ENCODE measurements at regions not wholly inside any gene's neighbourhood (a gene's known extent, or its start where the extent isn't known, plus 50 kb on each side); places are given as distances from the start of the nearest gene placed in this dataset.
"Not testable (repeated sequence)": the region's sequence is repeated elsewhere in the genome, so short reads cannot be mapped to it uniquely, and the experiment has no call there.

GRCh38 chr5:101338226-101338625 is 435.1 kb upstream of the ST8SIA4 start:
- no peaks in the 10 kb centered on the region for H3K9me3 Mint-ChIP-seq
- no peak overlapping the region for H3K27ac Mint-ChIP-seq
- no peaks in the 10 kb centered on the region for H3K4me1 Mint-ChIP-seq (ENCODE audit: low read depth)
- peaks cover 2% of the 10 kb centered on the region for H3K27me3 Mint-ChIP-seq (ENCODE audit: low read depth)
- no peaks in the 10 kb centered on the region for H3K36me3 Mint-ChIP-seq (ENCODE audit: low read depth)
- intact Hi-C loops (cut with micrococcal nuclease) = no loop called here
- DNase-seq = no peak
- CTCF ChIA-PET = no interaction called here
- no peak overlapping the region for H3K4me3 Mint-ChIP-seq

- H3K9me3 Mint-ChIP-seq = peaks cover 5% of the 10 kb centered on the region
- no peaks in the 10 kb centered on the region for H3K4me1 Mint-ChIP-seq (ENCODE audit: low read depth)
- no peak overlapping the region for H3K4me3 Mint-ChIP-seq
- no peaks in the 10 kb centered on the region for H3K36me3 Mint-ChIP-seq (ENCODE audit: low read depth)
- intact Hi-C loops (cut with micrococcal nuclease) = no loop called here
- peaks cover 2% of the 10 kb centered on the region for H3K27me3 Mint-ChIP-seq (ENCODE audit: low read depth)
- no peak overlapping the region for H3K27ac Mint-ChIP-seq
- CTCF ChIA-PET = no interaction called here
- no peak for DNase-seq
Measured at GRCh38 chr5:101327816-101328215, 424.7 kb upstream of the ST8SIA4 start.

- Mint-ChIP-seq H3K9me3 (peaks cover 5% of the 10 kb centered on the region), H3K4me3 (no peak overlapping the region), H3K4me1 (ENCODE audit: low read depth) (no peaks in the 10 kb centered on the region), H3K27ac (no peak overlapping the region), H3K27me3 (ENCODE audit: low read depth) (peaks cover 2% of the 10 kb centered on the region), H3K36me3 (ENCODE audit: low read depth) (no peaks in the 10 kb centered on the region)
- intact Hi-C loops (cut with micrococcal nuclease) = no loop called here
- DNase-seq = no peak
- CTCF ChIA-PET = no interaction called here
Measured at GRCh38 chr5:101326766-101327165, 423.7 kb upstream of the ST8SIA4 start.

- CTCF ChIA-PET = not testable (repeated sequence)
Measured at GRCh38 chr5:101316401-101316800, 413.3 kb upstream of the ST8SIA4 start.

GRCh38 chr5:101306391-101307137 is 403.5 kb upstream of the ST8SIA4 start:
- intact Hi-C loops (cut with micrococcal nuclease) = no loop called here
- Mint-ChIP-seq H3K9me3 (peaks cover 2% of the 10 kb centered on the region), H3K36me3 (ENCODE audit: low read depth) (no peaks in the 10 kb centered on the region), H3K4me3 (no peak overlapping the region), H3K27ac (no peak overlapping the region), H3K27me3 (ENCODE audit: low read depth) (peaks cover 3% of the 10 kb centered on the region), H3K4me1 (ENCODE audit: low read depth) (no peaks in the 10 kb centered on the region)
- no peak for DNase-seq
- CTCF ChIA-PET = interaction anchor here (0.6 kb wide), 1 partner anchor 532 kb away, joined by 3 read pairs; no protein-coding TSS in a partner anchor

More at GRCh38 chr5:101316401-101316800, 413.3 kb upstream of the ST8SIA4 start:
- DNase-seq; intact Hi-C loops (cut with micrococcal nuclease); H3K4me1 Mint-ChIP-seq (ENCODE audit: low read depth); H3K27ac Mint-ChIP-seq; H3K4me3 Mint-ChIP-seq; H3K27me3 Mint-ChIP-seq (ENCODE audit: low read depth); H3K36me3 Mint-ChIP-seq (ENCODE audit: low read depth); H3K9me3 Mint-ChIP-seq: not testable (repeated sequence)

- no peaks in the 10 kb centered on the region for H3K36me3 Mint-ChIP-seq (ENCODE audit: low read depth)
- intact Hi-C loops (cut with micrococcal nuclease) = no loop called here
- H3K4me1 Mint-ChIP-seq (ENCODE audit: low read depth) = no peaks in the 10 kb centered on the region
- CTCF ChIA-PET = no interaction called here
- no peak overlapping the region for H3K27ac Mint-ChIP-seq
- no peak overlapping the region for H3K4me3 Mint-ChIP-seq
- H3K27me3 Mint-ChIP-seq (ENCODE audit: low read depth) = no peaks in the 10 kb centered on the region
- no peaks in the 10 kb centered on the region for H3K9me3 Mint-ChIP-seq
- no peak for DNase-seq
Measured at GRCh38 chr5:101296477-101296876, 393.4 kb upstream of the ST8SIA4 start.

GRCh38 chr5:101292199-101292598 is 389.1 kb upstream of the ST8SIA4 start:
- H3K27ac Mint-ChIP-seq = no peak overlapping the region
- H3K27me3 Mint-ChIP-seq (ENCODE audit: low read depth) = no peaks in the 10 kb centered on the region
- no peak overlapping the region for H3K4me3 Mint-ChIP-seq
- H3K36me3 Mint-ChIP-seq (ENCODE audit: low read depth) = no peaks in the 10 kb centered on the region
- no peak for DNase-seq
- H3K9me3 Mint-ChIP-seq = no peaks in the 10 kb centered on the region
- CTCF ChIA-PET = no interaction called here
- intact Hi-C loops (cut with micrococcal nuclease) = no loop called here
- no peaks in the 10 kb centered on the region for H3K4me1 Mint-ChIP-seq (ENCODE audit: low read depth)

GRCh38 chr5:101290761-101291160 is 387.7 kb upstream of the ST8SIA4 start:
- H3K27ac Mint-ChIP-seq = not testable (repeated sequence)

GRCh38 chr5:101288633-101289032 is 385.6 kb upstream of the ST8SIA4 start:
- DNase-seq = no peak
- Mint-ChIP-seq H3K4me3 (no peak overlapping the region), H3K9me3 (peaks cover 1% of the 10 kb centered on the region), H3K4me1 (ENCODE audit: low read depth) (no peaks in the 10 kb centered on the region), H3K27me3 (ENCODE audit: low read depth) (no peaks in the 10 kb centered on the region), H3K27ac (no peak overlapping the region), H3K36me3 (ENCODE audit: low read depth) (no peaks in the 10 kb centered on the region)
- intact Hi-C loops (cut with micrococcal nuclease) = no loop called here
- CTCF ChIA-PET = no interaction called here

More at GRCh38 chr5:101290761-101291160, 387.7 kb upstream of the ST8SIA4 start:
- H3K27me3 Mint-ChIP-seq (ENCODE audit: low read depth); H3K36me3 Mint-ChIP-seq (ENCODE audit: low read depth); H3K4me3 Mint-ChIP-seq; intact Hi-C loops (cut with micrococcal nuclease); DNase-seq; H3K9me3 Mint-ChIP-seq; H3K4me1 Mint-ChIP-seq (ENCODE audit: low read depth); CTCF ChIA-PET: not testable (repeated sequence)

- DNase-seq = no peak
- no peak overlapping the region for H3K27ac Mint-ChIP-seq
- H3K4me1 Mint-ChIP-seq (ENCODE audit: low read depth) = no peaks in the 10 kb centered on the region
- CTCF ChIA-PET = no interaction called here
- intact Hi-C loops (cut with micrococcal nuclease) = no loop called here
- H3K27me3 Mint-ChIP-seq (ENCODE audit: low read depth) = peaks cover 2% of the 10 kb centered on the region
- H3K4me3 Mint-ChIP-seq = no peak overlapping the region
- H3K36me3 Mint-ChIP-seq (ENCODE audit: low read depth) = no peaks in the 10 kb centered on the region
- peaks cover 1% of the 10 kb centered on the region for H3K9me3 Mint-ChIP-seq
Measured at GRCh38 chr5:101284736-101285375, 381.8 kb upstream of the ST8SIA4 start.

GRCh38 chr5:101283938-101284337 is 380.9 kb upstream of the ST8SIA4 start:
- H3K4me1 Mint-ChIP-seq (ENCODE audit: low read depth); H3K9me3 Mint-ChIP-seq; H3K27me3 Mint-ChIP-seq (ENCODE audit: low read depth); intact Hi-C loops (cut with micrococcal nuclease); H3K4me3 Mint-ChIP-seq; H3K36me3 Mint-ChIP-seq (ENCODE audit: low read depth); H3K27ac Mint-ChIP-seq; DNase-seq; CTCF ChIA-PET: not testable (repeated sequence)

GRCh38 chr5:101278917-101279316 is 375.8 kb upstream of the ST8SIA4 start:
- Mint-ChIP-seq H3K36me3 (ENCODE audit: low read depth) (no peaks in the 10 kb centered on the region), H3K9me3 (peaks cover 1% of the 10 kb centered on the region), H3K4me1 (ENCODE audit: low read depth) (no peaks in the 10 kb centered on the region), H3K27me3 (ENCODE audit: low read depth) (peaks cover 2% of the 10 kb centered on the region), H3K27ac (no peak overlapping the region), H3K4me3 (no peak overlapping the region)
- DNase-seq = no peak
- CTCF ChIA-PET = no interaction called here
- intact Hi-C loops (cut with micrococcal nuclease) = no loop called here

GRCh38 chr5:101278011-101278687 is 375.1 kb upstream of the ST8SIA4 start:
- Mint-ChIP-seq H3K27me3 (ENCODE audit: low read depth) (peaks cover 2% of the 10 kb centered on the region), H3K4me1 (ENCODE audit: low read depth) (no peaks in the 10 kb centered on the region), H3K9me3 (no peaks in the 10 kb centered on the region), H3K36me3 (ENCODE audit: low read depth) (no peaks in the 10 kb centered on the region), H3K27ac (no peak overlapping the region), H3K4me3 (no peak overlapping the region)
- DNase-seq = no peak
- CTCF ChIA-PET = no interaction called here
- intact Hi-C loops (cut with micrococcal nuclease) = no loop called here

Data from activated naive CD4-positive, alpha-beta T cell treated with anti-CD3 and anti-CD28 coated beads for 36 hours (primary cell).